Astrocyte of the spinal cord (primary cell): ENCODE measurements at regions not wholly inside any gene's neighbourhood (a gene's known extent, or its start where the extent isn't known, plus 50 kb on each side); places are given as distances from the start of the nearest gene placed in this dataset.

Experiments
- DNase-seq: peaks from one replicate; pipeline ENCODE4 v3.0.0; 2011; ENCODE audit warnings: low read depth, low spot score
- H3K4me3 ChIP-seq: 2 replicates; pipeline ENCODE4 v1.5.1; 2011; ENCODE audit warnings: low read depth, mild to moderate bottlenecking, low read length, moderate library complexity
- in situ Hi-C: cut with HindIII; loops from 2 replicates; pipeline ENCODE4 v1.10.0; 2017; ENCODE audit warnings: low sequenced_read_pairs
- TF ChIP-seq, protein P1 (sequence below): IDR thresholded peaks from 2 replicates; pipeline ENCODE4 v1.5.1; 2012; ENCODE audit warnings: low read depth, mild to moderate bottlenecking, low read length, inconsistent platforms

GRCh38 chr21:20351138-20351537 lies 647.1 kb upstream of the NCAM2 start:
- in situ Hi-C loops, result no loop called here
- TF ChIP-seq, protein P1, sequence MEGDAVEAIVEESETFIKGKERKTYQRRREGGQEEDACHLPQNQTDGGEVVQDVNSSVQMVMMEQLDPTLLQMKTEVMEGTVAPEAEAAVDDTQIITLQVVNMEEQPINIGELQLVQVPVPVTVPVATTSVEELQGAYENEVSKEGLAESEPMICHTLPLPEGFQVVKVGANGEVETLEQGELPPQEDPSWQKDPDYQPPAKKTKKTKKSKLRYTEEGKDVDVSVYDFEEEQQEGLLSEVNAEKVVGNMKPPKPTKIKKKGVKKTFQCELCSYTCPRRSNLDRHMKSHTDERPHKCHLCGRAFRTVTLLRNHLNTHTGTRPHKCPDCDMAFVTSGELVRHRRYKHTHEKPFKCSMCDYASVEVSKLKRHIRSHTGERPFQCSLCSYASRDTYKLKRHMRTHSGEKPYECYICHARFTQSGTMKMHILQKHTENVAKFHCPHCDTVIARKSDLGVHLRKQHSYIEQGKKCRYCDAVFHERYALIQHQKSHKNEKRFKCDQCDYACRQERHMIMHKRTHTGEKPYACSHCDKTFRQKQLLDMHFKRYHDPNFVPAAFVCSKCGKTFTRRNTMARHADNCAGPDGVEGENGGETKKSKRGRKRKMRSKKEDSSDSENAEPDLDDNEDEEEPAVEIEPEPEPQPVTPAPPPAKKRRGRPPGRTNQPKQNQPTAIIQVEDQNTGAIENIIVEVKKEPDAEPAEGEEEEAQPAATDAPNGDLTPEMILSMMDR, result no peak

DNA sequence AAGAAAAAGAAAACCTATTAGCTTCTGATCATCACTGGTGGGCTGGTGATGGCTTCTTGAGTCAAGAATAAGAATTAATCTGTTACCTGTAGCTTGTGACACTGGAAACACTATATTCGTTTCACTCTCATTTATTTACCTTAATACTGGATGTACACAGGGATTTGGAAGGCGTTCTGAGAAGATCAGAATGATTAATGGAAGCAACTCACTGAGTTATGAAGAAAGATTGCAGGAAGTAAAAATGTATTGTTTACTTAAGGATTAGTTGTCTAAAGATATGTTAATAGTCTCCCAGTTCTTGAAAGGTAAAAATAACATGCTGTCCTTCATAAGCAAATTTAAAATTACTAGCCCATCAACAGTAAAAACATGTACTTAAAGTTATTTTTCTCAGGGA lies 644.9 kb upstream of the NCAM2 start:
- no peak overlapping the region for H3K4me3 ChIP-seq

More at GRCh38 chr21:20351138-20351537, 647.1 kb upstream of the NCAM2 start:
- DNase-seq, result no peak
- H3K4me3 ChIP-seq, result no peak overlapping the region

DNA sequence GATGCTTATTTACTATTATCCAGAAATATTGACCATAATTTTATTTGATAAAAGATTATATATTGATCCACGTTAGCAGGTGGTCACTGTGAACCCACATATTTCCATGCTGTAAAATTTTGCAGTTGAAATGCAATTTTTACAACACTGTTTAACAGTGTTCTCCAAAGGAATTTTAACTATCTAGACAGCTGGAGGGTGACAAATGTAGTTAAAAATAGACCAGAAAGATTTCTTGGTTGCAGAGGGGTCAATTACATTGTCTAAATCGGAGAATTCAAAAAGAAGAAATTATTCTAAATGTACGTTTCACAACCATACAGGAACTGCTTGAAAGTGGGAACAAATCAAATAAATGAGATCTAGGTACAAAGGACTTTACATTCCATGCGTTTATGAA lies 625.2 kb upstream of the NCAM2 start:
- TF ChIP-seq, protein P1, result no peak
- in situ Hi-C loops, result no loop called here
- DNase-seq, result no peak
- no peak overlapping the region for H3K4me3 ChIP-seq

More for the DNA sequence above, 644.9 kb upstream of the NCAM2 start:
- TF ChIP-seq, protein P1, result no peak
- in situ Hi-C loops, result no loop called here
- DNase-seq, result no peak

DNA sequence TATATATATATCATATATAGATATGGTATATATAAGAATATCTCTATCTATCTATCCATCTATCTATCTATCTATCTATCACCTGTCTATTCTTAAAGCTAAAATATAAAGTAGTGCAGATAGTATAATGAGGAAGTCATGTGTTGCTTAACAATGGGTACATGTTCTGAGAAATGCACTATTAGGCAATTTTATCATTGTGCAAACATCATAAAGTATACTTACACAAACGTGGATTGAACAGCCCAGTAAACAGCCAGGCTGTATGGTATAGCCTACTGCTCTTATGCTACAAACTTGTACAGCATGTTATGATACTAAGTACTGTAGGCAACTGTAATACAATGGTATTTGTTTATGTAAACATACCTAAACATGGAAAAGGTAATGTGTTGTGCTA lies 621.0 kb upstream of the NCAM2 start:
- no peak overlapping the region for H3K4me3 ChIP-seq
- DNase-seq, result no peak
- TF ChIP-seq, protein P1, result no peak
- in situ Hi-C loops, result no loop called here

DNA sequence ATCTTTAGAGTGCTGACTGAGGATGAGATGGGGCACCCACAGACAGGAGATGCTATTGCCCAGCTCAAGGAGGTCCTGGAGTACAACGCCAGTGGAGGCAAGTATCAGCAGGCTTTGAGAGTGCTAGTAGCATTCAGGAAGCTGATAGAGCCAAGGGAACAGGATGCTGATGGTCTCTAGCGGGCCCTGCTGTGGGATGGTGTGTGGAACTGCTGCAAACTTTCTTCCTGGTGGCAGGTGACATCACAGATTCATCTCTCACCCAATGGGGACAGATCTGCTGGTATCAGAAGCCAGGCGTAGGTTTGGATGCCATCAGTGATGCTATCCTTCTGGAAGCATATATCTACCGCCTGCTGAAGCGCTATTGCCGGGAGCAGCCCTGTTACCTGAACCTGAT lies 609.8 kb upstream of the NCAM2 start:
- no peak for DNase-seq
- H3K4me3 ChIP-seq, result no peak overlapping the region
- TF ChIP-seq, protein P1, result no peak
- in situ Hi-C loops, result no loop called here

DNA sequence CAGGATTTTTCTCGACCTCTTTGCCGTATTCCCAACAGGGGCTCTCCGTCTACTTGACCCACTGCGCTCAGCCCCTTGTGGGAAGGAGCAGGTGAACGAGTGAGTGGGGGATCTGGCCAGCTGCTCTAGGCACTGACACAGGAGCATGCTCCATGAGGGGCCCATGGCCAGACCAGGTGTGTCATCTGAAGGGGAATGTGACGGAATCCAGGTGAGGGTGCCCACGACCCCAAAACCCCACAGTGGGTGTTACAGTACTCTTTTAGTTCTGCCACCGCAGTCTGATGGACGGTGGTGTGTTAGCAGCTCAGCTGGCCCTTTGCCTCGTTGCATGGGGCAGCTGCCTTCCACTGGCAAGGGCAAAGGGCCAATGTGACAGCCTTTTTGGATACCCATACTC lies 601.4 kb upstream of the NCAM2 start:
- TF ChIP-seq, protein P1, result no peak
- in situ Hi-C loops, result no loop called here
- no peak for DNase-seq
- no peak overlapping the region for H3K4me3 ChIP-seq

DNA sequence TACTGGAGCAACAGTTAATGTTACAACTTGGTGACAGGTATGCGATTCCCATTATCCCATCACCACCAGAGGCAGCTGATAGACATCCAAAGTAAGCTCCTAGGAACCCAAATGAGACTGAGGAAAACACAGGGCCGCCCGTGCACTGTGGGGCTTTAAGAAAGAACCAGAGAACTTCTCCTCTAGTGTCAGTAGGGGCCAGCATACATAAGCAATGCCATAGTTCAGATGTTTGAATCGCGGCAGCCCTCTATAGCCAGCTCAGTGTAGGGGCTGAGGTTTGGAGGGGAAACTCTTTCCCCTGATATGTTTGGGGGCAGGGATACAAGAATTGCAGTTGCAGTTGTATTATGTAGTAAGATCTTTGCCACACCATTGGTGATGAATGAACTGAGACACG lies 593.3 kb upstream of the NCAM2 start:
- H3K4me3 ChIP-seq, result no peak overlapping the region
- no peak for DNase-seq
- in situ Hi-C loops, result no loop called here
- TF ChIP-seq, protein P1, result no peak
